ENCODE measurements at regions not wholly inside any gene's neighbourhood (a gene's known extent, or its start where the extent isn't known, plus 50 kb on each side); places are given as distances from the start of the nearest gene placed in this dataset.

DNA sequence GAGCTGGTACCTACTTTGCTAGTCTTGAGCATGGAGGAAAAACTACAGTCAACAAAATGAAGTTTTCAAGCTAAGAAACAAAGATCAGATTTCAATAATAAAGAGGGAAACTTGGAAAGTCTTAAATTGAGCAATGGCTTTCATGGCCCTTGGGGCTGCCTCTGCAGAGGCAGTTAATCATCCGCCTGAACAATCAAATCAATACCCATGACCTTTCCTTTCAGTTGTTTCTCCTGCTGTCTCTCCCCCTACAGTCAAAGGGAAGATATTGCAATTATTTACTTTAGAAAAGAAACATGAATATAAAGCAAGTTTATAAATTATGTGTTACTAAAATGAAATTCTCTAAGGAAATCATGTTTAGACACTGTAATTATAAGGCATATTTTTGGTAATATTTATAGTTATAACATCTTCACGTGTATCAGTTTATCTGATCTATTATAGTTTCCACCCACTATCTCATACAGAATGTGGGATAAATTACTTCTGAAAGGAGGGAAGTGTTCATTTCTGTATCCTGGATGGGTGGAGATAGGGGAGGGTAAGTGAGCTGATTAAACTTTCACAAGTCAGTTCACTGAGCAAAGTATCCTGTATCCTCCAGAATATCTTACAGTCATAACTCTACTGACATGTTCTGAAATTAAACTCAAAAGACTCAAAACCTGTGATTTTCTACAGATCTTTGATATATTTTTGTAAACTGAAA, 72.4 kb upstream of the TSC22D1 start:
- TF ChIP-seq GATA3 (IDR thresholded peaks at IDR 0.05; ENCODE audit: low read depth, low read length) (no peak), GATA2 (IDR thresholded peaks at IDR 0.05; ENCODE audit: low read depth, low read length) (no peak)

DNA sequence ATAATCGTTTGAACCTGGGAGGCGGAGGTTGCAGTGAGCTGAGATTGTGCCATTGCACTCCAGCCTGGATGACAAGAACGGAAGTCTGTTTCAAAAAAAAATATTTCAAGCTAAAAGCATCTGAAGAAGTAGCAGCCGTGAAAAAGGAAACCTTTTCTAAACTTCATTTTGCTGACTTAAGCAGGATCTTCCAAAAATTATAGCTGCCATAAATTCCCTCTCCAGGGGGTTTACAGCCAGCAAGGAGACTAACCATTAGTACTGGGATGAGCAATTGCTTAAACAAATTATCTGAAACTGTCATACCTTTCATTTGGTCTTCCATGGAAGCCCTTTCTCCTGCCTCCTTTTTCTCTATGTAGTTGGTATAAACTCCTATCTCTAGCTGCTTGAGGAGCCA, 69.9 kb upstream of the TSC22D1 start:
- TF ChIP-seq GATA3 (IDR thresholded peaks at IDR 0.05; ENCODE audit: low read depth, low read length) = no peak
- TF ChIP-seq GATA2 (IDR thresholded peaks at IDR 0.05; ENCODE audit: low read depth, low read length) = no peak

DNA sequence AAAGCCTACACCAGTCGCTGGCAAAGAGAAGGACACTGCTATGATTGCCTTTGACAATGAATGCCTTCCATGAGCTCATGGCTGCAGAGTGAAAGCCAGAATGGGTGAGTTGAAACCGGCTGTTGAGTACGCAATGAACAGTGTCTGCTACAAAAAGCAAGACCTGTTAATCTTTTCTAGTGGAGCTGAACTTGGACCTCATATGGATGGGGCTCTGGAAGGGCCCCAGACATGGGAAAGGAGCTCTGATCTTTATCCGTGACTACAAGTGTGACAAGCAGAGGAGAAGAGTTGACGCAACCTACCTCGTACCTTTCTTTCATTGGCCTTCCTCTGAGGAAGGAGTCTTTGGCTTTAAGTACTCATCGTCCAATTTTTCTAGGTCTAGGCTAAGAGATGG, 67.1 kb upstream of the TSC22D1 start:
- TF ChIP-seq GATA3 (IDR thresholded peaks at IDR 0.05; ENCODE audit: low read depth, low read length) = no peak
- TF ChIP-seq GATA2 (IDR thresholded peaks at IDR 0.05; ENCODE audit: low read depth, low read length) = no peak

GRCh38 chr13:44637581-44637980, 61.5 kb upstream of the TSC22D1 start:
- TF ChIP-seq GATA3 (IDR thresholded peaks at IDR 0.05; ENCODE audit: low read depth, low read length) = no peak
- TF ChIP-seq GATA2 (IDR thresholded peaks at IDR 0.05; ENCODE audit: low read depth, low read length) = no peak

DNA sequence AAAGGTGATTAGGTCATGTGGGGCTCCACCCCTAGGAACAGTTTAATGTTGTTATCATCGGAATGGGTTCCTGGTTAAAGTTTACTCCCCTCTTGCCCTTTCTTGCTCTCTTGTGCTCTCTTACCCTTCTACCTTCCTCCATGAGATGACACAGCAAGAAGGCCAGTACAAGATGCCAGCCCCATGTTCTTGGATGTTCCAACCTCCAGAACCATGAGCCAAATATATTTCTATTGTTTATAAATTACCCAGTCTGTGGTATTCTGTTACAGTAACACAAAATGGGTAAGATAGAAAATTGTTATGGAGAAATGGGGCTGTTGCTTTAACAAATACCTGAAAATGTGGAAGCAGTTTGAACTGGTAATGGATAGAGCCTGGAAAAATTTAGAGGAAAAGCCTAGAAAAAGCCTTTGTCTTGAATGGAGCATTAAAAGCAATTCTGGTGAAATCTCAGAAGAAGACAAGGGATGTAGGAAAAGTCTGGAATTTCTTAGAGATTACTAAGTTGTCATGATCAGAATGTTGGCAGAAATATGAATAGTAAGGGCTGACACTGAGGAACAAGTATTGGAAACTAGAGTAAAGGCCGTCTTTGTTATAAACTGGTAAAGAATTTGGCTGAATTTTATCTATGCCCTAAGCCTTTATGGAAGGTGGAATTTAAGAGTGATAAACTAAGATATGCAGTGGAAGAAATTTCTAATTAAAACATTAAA, 53.5 kb upstream of the TSC22D1 start:
- TF ChIP-seq GATA3 (IDR thresholded peaks at IDR 0.05; ENCODE audit: low read depth, low read length) (no peak), GATA2 (IDR thresholded peaks at IDR 0.05; ENCODE audit: low read depth, low read length) (no peak)

DNA sequence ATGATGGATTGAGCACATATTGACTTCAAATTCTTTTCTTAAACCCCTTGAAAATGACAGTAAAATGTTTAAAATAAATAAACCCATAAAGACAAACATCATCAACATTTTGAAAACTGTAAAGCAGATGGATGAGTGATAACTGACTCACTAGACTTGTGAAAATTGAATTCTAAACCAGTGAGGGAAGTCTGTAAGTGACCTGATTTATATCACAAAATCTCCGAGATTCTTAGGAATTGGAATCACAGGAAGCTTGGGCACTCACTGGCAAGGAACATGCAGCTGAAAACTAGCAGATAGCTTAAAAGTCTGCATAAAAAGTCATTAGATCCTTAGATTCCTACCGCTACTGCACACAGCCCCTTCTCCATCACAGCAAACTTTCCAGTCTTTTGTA, 51.3 kb upstream of the TSC22D1 start:
- no peak for TF ChIP-seq GATA2 (IDR thresholded peaks at IDR 0.05; ENCODE audit: low read depth, low read length)
- TF ChIP-seq GATA3 (IDR thresholded peaks at IDR 0.05; ENCODE audit: low read depth, low read length) = no peak

- TF ChIP-seq GATA2 (IDR thresholded peaks at IDR 0.05; ENCODE audit: low read depth, low read length) = no peak
- TF ChIP-seq GATA3 (IDR thresholded peaks at IDR 0.05; ENCODE audit: low read depth, low read length) = no peak
Observed at GRCh38 chr13:44626176-44626575, 50.0 kb upstream of the TSC22D1 start.

Measured in SH-SY5Y (cell line).